ENCODE measurements at regions not wholly inside any gene's neighbourhood (a gene's known extent, or its start where the extent isn't known, plus 50 kb on each side); places are given as distances from the start of the nearest gene placed in this dataset.
A peak's percentile ranks its signal among the peaks of the same experiment; 100 is the strongest.

GRCh38 chr18:22348521-22349316, 69.0 kb downstream of the CTAGE1 start:
- H2BK5ac ChIP-seq (ENCODE audit: low read depth, low read length, poor library complexity, severe bottlenecking) = peak overlapping the region; percentile 77
- H3K9me3 ChIP-seq (ENCODE audit: control insufficient read depth, insufficient read depth, low read length) = no peaks in the 10 kb centered on the region; the same call in 1 of the 2 replicates
- H3K4ac ChIP-seq (ENCODE audit: low read depth, low read length) = peak overlapping the region; percentile 92
- H3K23ac ChIP-seq (ENCODE audit: low read depth, low read length) = peak overlapping the region; percentile 36
- peak overlapping the region; percentile 88 for H2BK20ac ChIP-seq (ENCODE audit: low read depth, low read length)
- TF ChIP-seq MAZ (IDR thresholded peaks at IDR 0.05; ENCODE audit: borderline replicate concordance, low read depth, low read length) = no peak; the same call in 1 of the 2 replicates
- TF ChIP-seq, protein P1, sequence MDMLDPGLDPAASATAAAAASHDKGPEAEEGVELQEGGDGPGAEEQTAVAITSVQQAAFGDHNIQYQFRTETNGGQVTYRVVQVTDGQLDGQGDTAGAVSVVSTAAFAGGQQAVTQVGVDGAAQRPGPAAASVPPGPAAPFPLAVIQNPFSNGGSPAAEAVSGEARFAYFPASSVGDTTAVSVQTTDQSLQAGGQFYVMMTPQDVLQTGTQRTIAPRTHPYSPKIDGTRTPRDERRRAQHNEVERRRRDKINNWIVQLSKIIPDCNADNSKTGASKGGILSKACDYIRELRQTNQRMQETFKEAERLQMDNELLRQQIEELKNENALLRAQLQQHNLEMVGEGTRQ (IDR thresholded peaks at IDR 0.05; ENCODE audit: low read depth, low read length) = peak; percentile 62; the same call in 1 of the 2 replicates
- peaks cover 10% of the 10 kb centered on the region for H3K9me1 ChIP-seq (ENCODE audit: insufficient read depth, low read length)
- H2BK15ac ChIP-seq (ENCODE audit: low read depth, low read length) = peak overlapping the region; percentile 96; the same call in 2 of the 3 replicates
- peak overlapping the region; percentile 43 for H2AK9ac ChIP-seq (replicated peaks; ENCODE audit: low read depth, low read length, poor library complexity)
- peaks cover 22% of the 10 kb centered on the region for H3K4me1 ChIP-seq (ENCODE audit: control insufficient read depth, insufficient read depth, low read length)
- H3K18ac ChIP-seq (ENCODE audit: low read depth, low read length) = peak overlapping the region; percentile 74
- dilution Hi-C loops (cut with HindIII; ENCODE audit: low sequenced_read_pairs, unreplicated experiment) = no loop called here
- BruUV-seq (replicated peaks) = no TSS peak
- ChIA-PET POLR2A (ENCODE audit: unreplicated experiment) (no interaction called here), CTCF (interaction anchor here (0.5 kb wide), 1 partner anchor 79 kb away, joined by 3 read pairs; no protein-coding TSS in a partner anchor)
- no peaks in the 10 kb centered on the region for H3K36me3 ChIP-seq (ENCODE audit: control insufficient read depth, insufficient read depth, low read length)
- H2AK5ac ChIP-seq (ENCODE audit: low read depth, low read length) = peak overlapping the region; percentile 76; the same call in 1 of the 2 replicates
- peak overlapping the region; percentile 77; the same call in 1 of the 2 replicates for H3K56ac ChIP-seq (ENCODE audit: extremely low read depth, insufficient read depth, low read length)
- H3K9ac ChIP-seq (ENCODE audit: low read depth, low read length) = peak overlapping the region; percentile 66
- H2AFZ ChIP-seq (replicated peaks; ENCODE audit: low read length, poor library complexity) = peak overlapping the region; percentile 91
- in situ Hi-C loops (cut with MboI; ENCODE audit: low sequenced_read_pairs) = no loop called here
- no peaks in the 10 kb centered on the region for H3K79me1 ChIP-seq (ENCODE audit: low read depth in 1 of 2, low read length in 2 of 2)
- peak overlapping the region; percentile 92 for H4K91ac ChIP-seq (ENCODE audit: insufficient read depth, low read depth, low read length)
- H3K4me3 ChIP-seq (ENCODE audit: insufficient read depth, low read depth, low read length) = peak overlapping the region; percentile 25
- H4K20me1 ChIP-seq (ENCODE audit: insufficient read depth, low read length) = no peaks in the 10 kb centered on the region
- WGBS, 2 experiments (ENCODE audit: extremely low coverage in 2 of 2, insufficient read length in 1 of 2) = 18% methylated on average over 9 of the region's 85 CpGs; no CpG with 5 or more reads in 1 of the 2 experiments
- H3K27ac ChIP-seq (ENCODE audit: insufficient read depth, low read length) = peak overlapping the region; percentile 74
- H3K14ac ChIP-seq (replicated peaks; ENCODE audit: low read depth, low read length) = peak overlapping the region; percentile 61
- intact Hi-C loops (cut with micrococcal nuclease) = loop anchor here (2.0 to 5.0 kb wide), 3 partner anchors 116 to 178 kb away; no protein-coding TSS in a partner anchor
- H3K27me3 ChIP-seq (ENCODE audit: control insufficient read depth, insufficient read depth, low read length) = no peaks in the 10 kb centered on the region
- peak overlapping the region; percentile 92 to 97 for H4K8ac ChIP-seq (ENCODE audit: low read depth in 2 of 2, low read length in 2 of 2)
- H4K5ac ChIP-seq (ENCODE audit: low read depth, low read length) = peak overlapping the region; percentile 74
- ATAC-seq (ENCODE audit: low read depth) = peak; percentile 77
- H3K4me2 ChIP-seq (ENCODE audit: low read depth, low read length) = peak overlapping the region; percentile 88
- peak; percentile 42 for DNase-seq
- H2BK120ac ChIP-seq (ENCODE audit: low read depth, low read length) = peak overlapping the region; percentile 76

Data from IMR-90 (cell line).